ENCODE measurements at regions not wholly inside any gene's neighbourhood (a gene's known extent, or its start where the extent isn't known, plus 50 kb on each side); places are given as distances from the start of the nearest gene placed in this dataset.

GRCh38 chr1:38578271-38578951, 281.2 kb downstream of the RRAGC start:
- DNase-seq (ENCODE audit: low read depth in 1 of 2, low spot score in 1 of 2) = no peak

GRCh38 chr1:38577937-38578270, 281.7 kb downstream of the RRAGC start:
- DNase-seq (ENCODE audit: low read depth in 1 of 2, low spot score in 1 of 2) = no peak

- no peak for DNase-seq (ENCODE audit: low read depth in 1 of 2, low spot score in 1 of 2)
Measured at GRCh38 chr1:38577385-38577784, 282.2 kb downstream of the RRAGC start.

- no peak for DNase-seq (ENCODE audit: low read depth in 1 of 2, low spot score in 1 of 2)
Measured at GRCh38 chr1:38576241-38576640, 283.3 kb downstream of the RRAGC start.

- no peak for DNase-seq (ENCODE audit: low read depth in 1 of 2, low spot score in 1 of 2)
Measured at GRCh38 chr1:38571726-38572125, 287.8 kb downstream of the RRAGC start.

GRCh38 chr1:38570657-38570975, 289.0 kb downstream of the RRAGC start:
- no peak for DNase-seq (ENCODE audit: low read depth in 1 of 2, low spot score in 1 of 2)

GRCh38 chr1:38569932-38570656, 289.5 kb downstream of the RRAGC start:
- DNase-seq (ENCODE audit: low read depth in 1 of 2, low spot score in 1 of 2) = no peak

- no peak for DNase-seq (ENCODE audit: low read depth in 1 of 2, low spot score in 1 of 2)
Measured at GRCh38 chr1:38568061-38568857, 291.3 kb downstream of the RRAGC start.

GRCh38 chr1:38567401-38567800, 292.2 kb downstream of the RRAGC start:
- no peak for DNase-seq (ENCODE audit: low read depth in 1 of 2, low spot score in 1 of 2)

GRCh38 chr1:38565020-38565491, 294.5 kb downstream of the RRAGC start:
- DNase-seq (ENCODE audit: low read depth in 1 of 2, low spot score in 1 of 2) = no peak

GRCh38 chr1:38563942-38564735, 295.4 kb downstream of the RRAGC start:
- DNase-seq (ENCODE audit: low read depth in 1 of 2, low spot score in 1 of 2) = no peak

- DNase-seq (ENCODE audit: low read depth in 1 of 2, low spot score in 1 of 2) = no peak
Measured at GRCh38 chr1:38561725-38562124, 297.8 kb downstream of the RRAGC start.

GRCh38 chr1:38561110-38561509, 298.5 kb downstream of the RRAGC start:
- DNase-seq (ENCODE audit: low read depth in 1 of 2, low spot score in 1 of 2) = no peak

GRCh38 chr1:38560457-38560856, 299.1 kb downstream of the RRAGC start:
- DNase-seq (ENCODE audit: low read depth in 1 of 2, low spot score in 1 of 2) = no peak

GRCh38 chr1:38559446-38560165, 300.0 kb downstream of the RRAGC start:
- peak; percentile 62 for DNase-seq (ENCODE audit: low read depth in 1 of 2, low spot score in 1 of 2)

GRCh38 chr1:38558500-38559445, 300.8 kb downstream of the RRAGC start:
- no peak for DNase-seq (ENCODE audit: low read depth in 1 of 2, low spot score in 1 of 2)

- no peak for DNase-seq (ENCODE audit: low read depth in 1 of 2, low spot score in 1 of 2)
Measured at GRCh38 chr1:38558055-38558454, 301.5 kb downstream of the RRAGC start.

- DNase-seq (ENCODE audit: low read depth in 1 of 2, low spot score in 1 of 2) = no peak
Measured at GRCh38 chr1:38555594-38555993, 304.0 kb downstream of the RRAGC start.

GRCh38 chr1:38555130-38555529, 304.4 kb downstream of the RRAGC start:
- DNase-seq (ENCODE audit: low read depth in 1 of 2, low spot score in 1 of 2) = no peak
